ENCODE measurements at regions not wholly inside any gene's neighbourhood (a gene's known extent, or its start where the extent isn't known, plus 50 kb on each side); places are given as distances from the start of the nearest gene placed in this dataset.
A peak's percentile ranks its signal among the peaks of the same experiment; 100 is the strongest.

DNA sequence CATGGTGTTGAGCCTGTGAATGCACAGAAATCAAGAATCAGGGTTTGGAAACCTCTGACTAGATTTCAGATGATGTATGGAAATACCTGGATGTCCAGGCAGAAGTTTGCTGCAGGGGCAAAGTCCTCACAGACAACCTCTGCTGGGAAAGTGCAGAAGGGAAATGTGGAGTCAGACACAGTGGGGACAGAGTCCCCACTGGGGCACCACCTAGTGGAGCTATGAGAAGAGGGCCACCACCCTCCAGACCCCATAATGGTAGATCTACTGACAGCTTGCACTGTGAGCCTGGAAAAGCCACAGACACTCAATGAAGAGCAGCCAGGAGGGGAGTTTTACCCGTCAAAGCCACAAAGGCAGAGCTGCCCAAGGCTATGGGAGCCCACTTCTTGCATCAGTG lies 181.9 kb upstream of the SEMA6A start:
- no peak overlapping the region for H3K9ac ChIP-seq (ENCODE audit: low read depth, low read length)
- H3K4me3 ChIP-seq (ENCODE audit: low read length) = no peak overlapping the region
- H3K4me2 ChIP-seq (ENCODE audit: low read length) = no peak overlapping the region
- H3K36me3 ChIP-seq (ENCODE audit: insufficient read depth, low read length) = no peaks in the 10 kb centered on the region
- no peaks in the 10 kb centered on the region for H3K27me3 ChIP-seq (ENCODE audit: control insufficient read depth, insufficient read depth, low read length)
- no peaks in the 10 kb centered on the region for H3K9me3 ChIP-seq (replicated peaks; ENCODE audit: low read length)
- peaks cover 7% of the 10 kb centered on the region for H3K4me1 ChIP-seq (ENCODE audit: control insufficient read depth, insufficient read depth, low read length)

GRCh38 chr5:116754556-116754955 lies 179.9 kb upstream of the SEMA6A start:
- Histone ChIP-seq H3K4me1 (ENCODE audit: control insufficient read depth, insufficient read depth, low read length) (no peaks in the 10 kb centered on the region), H3K36me3 (ENCODE audit: insufficient read depth, low read length) (no peaks in the 10 kb centered on the region), H3K4me2 (ENCODE audit: low read length) (no peak overlapping the region), H3K27me3 (ENCODE audit: control insufficient read depth, insufficient read depth, low read length) (no peaks in the 10 kb centered on the region), H3K4me3 (ENCODE audit: low read length) (no peak overlapping the region), H3K9me3 (replicated peaks; ENCODE audit: low read length) (no peaks in the 10 kb centered on the region), H3K9ac (ENCODE audit: low read depth, low read length) (no peak overlapping the region)

GRCh38 chr5:116751684-116752083 lies 177.1 kb upstream of the SEMA6A start:
- no peaks in the 10 kb centered on the region for H3K4me1 ChIP-seq (ENCODE audit: control insufficient read depth, insufficient read depth, low read length)
- H3K4me3 ChIP-seq (ENCODE audit: low read length) = no peak overlapping the region

DNA sequence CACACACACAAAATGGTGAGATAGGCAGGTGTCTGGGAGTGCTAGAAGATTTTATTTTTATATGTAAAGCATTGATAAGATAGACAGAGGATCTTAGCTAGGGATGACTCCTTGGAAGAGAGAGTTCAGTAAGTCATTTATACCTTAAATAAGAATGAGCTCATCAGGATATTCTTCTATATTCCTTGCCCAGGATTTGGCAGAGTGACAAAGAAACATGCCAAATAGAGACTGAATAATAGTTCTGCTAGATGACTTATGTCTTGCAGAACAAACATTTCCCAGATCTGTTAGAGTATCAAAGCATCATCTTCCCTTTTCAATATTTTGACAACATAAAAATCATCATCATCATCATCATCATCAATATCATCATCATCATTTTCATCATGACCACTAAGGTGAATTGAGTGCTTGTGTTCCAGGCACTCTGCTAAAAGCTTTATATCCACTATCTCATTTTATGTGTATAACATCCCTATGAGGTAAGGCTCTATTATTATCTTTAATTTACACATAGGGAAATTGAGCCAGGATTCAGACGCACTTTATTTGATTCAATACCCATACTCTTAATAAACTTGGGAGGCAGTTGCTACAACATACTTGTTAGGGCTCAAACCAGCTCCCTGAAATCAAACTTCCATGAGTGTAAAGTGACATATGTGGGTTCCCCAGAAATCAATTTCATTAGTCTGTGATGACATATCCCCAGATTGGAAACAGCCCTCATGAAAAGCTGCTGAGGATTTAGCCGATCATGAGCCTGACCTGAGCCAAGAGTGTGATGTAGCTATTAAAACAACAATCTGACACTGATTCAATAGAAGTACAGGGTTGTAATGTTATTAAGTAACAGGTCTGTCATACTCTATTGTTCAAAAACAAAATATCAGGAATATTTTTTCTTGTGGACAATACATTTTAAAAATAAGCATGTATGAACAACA lies 176.3 kb upstream of the SEMA6A start:
- no peak overlapping the region for H3K4me3 ChIP-seq (ENCODE audit: low read length)
- H3K36me3 ChIP-seq (ENCODE audit: insufficient read depth, low read length) = no peaks in the 10 kb centered on the region
- no peaks in the 10 kb centered on the region for H3K9me3 ChIP-seq (replicated peaks; ENCODE audit: low read length)
- no peak overlapping the region for H3K9ac ChIP-seq (ENCODE audit: low read depth, low read length)
- H3K4me1 ChIP-seq (ENCODE audit: control insufficient read depth, insufficient read depth, low read length) = no peaks in the 10 kb centered on the region
- H3K27me3 ChIP-seq (ENCODE audit: control insufficient read depth, insufficient read depth, low read length) = no peaks in the 10 kb centered on the region
- no peak overlapping the region for H3K4me2 ChIP-seq (ENCODE audit: low read length)

More at GRCh38 chr5:116751684-116752083, 177.1 kb upstream of the SEMA6A start:
- Histone ChIP-seq H3K27me3 (ENCODE audit: control insufficient read depth, insufficient read depth, low read length) (no peaks in the 10 kb centered on the region), H3K9me3 (replicated peaks; ENCODE audit: low read length) (no peaks in the 10 kb centered on the region), H3K9ac (ENCODE audit: low read depth, low read length) (no peak overlapping the region), H3K4me2 (ENCODE audit: low read length) (no peak overlapping the region), H3K36me3 (ENCODE audit: insufficient read depth, low read length) (no peaks in the 10 kb centered on the region)

- H3K4me1 ChIP-seq (ENCODE audit: control insufficient read depth, insufficient read depth, low read length) = no peaks in the 10 kb centered on the region
- no peak overlapping the region for H3K4me3 ChIP-seq (ENCODE audit: low read length)
- no peaks in the 10 kb centered on the region for H3K36me3 ChIP-seq (ENCODE audit: insufficient read depth, low read length)
- no peaks in the 10 kb centered on the region for H3K27me3 ChIP-seq (ENCODE audit: control insufficient read depth, insufficient read depth, low read length)
- no peaks in the 10 kb centered on the region for H3K9me3 ChIP-seq (replicated peaks; ENCODE audit: low read length)
- no peak overlapping the region for H3K4me2 ChIP-seq (ENCODE audit: low read length)
- H3K9ac ChIP-seq (ENCODE audit: low read depth, low read length) = no peak overlapping the region
Measured at GRCh38 chr5:116747881-116748280, 173.3 kb upstream of the SEMA6A start.

DNA sequence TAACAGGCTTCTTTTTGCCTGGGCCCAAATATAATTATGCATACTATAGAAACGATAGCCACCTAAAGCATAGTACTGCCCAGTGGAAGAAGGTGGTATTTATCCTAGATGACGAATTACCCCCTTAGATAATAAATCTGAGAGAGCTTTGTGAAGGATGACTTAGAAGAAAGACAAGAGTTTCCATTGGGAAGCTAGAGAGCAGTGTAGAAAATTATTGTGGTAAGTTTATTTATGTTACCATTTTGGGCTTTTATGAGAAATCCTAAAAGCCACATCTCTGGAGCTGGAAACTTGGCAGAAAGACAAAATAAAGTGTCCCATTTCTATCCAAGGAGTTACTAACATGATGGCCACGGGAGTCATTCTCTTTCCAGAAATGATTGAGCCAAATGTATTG lies 172.0 kb upstream of the SEMA6A start:
- Histone ChIP-seq H3K27me3 (ENCODE audit: control insufficient read depth, insufficient read depth, low read length) (no peaks in the 10 kb centered on the region), H3K4me1 (ENCODE audit: control insufficient read depth, insufficient read depth, low read length) (no peaks in the 10 kb centered on the region), H3K4me3 (ENCODE audit: low read length) (no peak overlapping the region), H3K36me3 (ENCODE audit: insufficient read depth, low read length) (no peaks in the 10 kb centered on the region), H3K9ac (ENCODE audit: low read depth, low read length) (no peak overlapping the region), H3K9me3 (replicated peaks; ENCODE audit: low read length) (no peaks in the 10 kb centered on the region), H3K4me2 (ENCODE audit: low read length) (no peak overlapping the region)

- H3K9ac ChIP-seq (ENCODE audit: low read depth, low read length) = no peak overlapping the region
Measured at GRCh38 chr5:116740771-116741170, 166.1 kb upstream of the SEMA6A start.

GRCh38 chr5:116739571-116739970 lies 164.9 kb upstream of the SEMA6A start:
- H3K9ac ChIP-seq (ENCODE audit: low read depth, low read length) = no peak overlapping the region
- no peaks in the 10 kb centered on the region for H3K27me3 ChIP-seq (ENCODE audit: control insufficient read depth, insufficient read depth, low read length)
- H3K36me3 ChIP-seq (ENCODE audit: insufficient read depth, low read length) = no peaks in the 10 kb centered on the region
- peak overlapping the region; percentile 25 for H3K4me3 ChIP-seq (ENCODE audit: low read length)
- peak overlapping the region; percentile 53 for H3K4me2 ChIP-seq (ENCODE audit: low read length)
- no peaks in the 10 kb centered on the region for H3K9me3 ChIP-seq (replicated peaks; ENCODE audit: low read length)
- H3K4me1 ChIP-seq (ENCODE audit: control insufficient read depth, insufficient read depth, low read length) = no peaks in the 10 kb centered on the region

More at GRCh38 chr5:116740771-116741170, 166.1 kb upstream of the SEMA6A start:
- H3K4me2 ChIP-seq (ENCODE audit: low read length) = no peak overlapping the region
- no peaks in the 10 kb centered on the region for H3K4me1 ChIP-seq (ENCODE audit: control insufficient read depth, insufficient read depth, low read length)
- H3K27me3 ChIP-seq (ENCODE audit: control insufficient read depth, insufficient read depth, low read length) = no peaks in the 10 kb centered on the region
- H3K4me3 ChIP-seq (ENCODE audit: low read length) = no peak overlapping the region
- no peaks in the 10 kb centered on the region for H3K9me3 ChIP-seq (replicated peaks; ENCODE audit: low read length)
- no peaks in the 10 kb centered on the region for H3K36me3 ChIP-seq (ENCODE audit: insufficient read depth, low read length)

- no peaks in the 10 kb centered on the region for H3K27me3 ChIP-seq (ENCODE audit: control insufficient read depth, insufficient read depth, low read length)
- H3K36me3 ChIP-seq (ENCODE audit: insufficient read depth, low read length) = no peaks in the 10 kb centered on the region
- H3K4me1 ChIP-seq (ENCODE audit: control insufficient read depth, insufficient read depth, low read length) = no peaks in the 10 kb centered on the region
- H3K4me2 ChIP-seq (ENCODE audit: low read length) = peak overlapping the region; percentile 53
- no peak overlapping the region for H3K9ac ChIP-seq (ENCODE audit: low read depth, low read length)
- no peak overlapping the region for H3K4me3 ChIP-seq (ENCODE audit: low read length)
- no peaks in the 10 kb centered on the region for H3K9me3 ChIP-seq (replicated peaks; ENCODE audit: low read length)
Measured at GRCh38 chr5:116738615-116739261, 164.1 kb upstream of the SEMA6A start.

DNA sequence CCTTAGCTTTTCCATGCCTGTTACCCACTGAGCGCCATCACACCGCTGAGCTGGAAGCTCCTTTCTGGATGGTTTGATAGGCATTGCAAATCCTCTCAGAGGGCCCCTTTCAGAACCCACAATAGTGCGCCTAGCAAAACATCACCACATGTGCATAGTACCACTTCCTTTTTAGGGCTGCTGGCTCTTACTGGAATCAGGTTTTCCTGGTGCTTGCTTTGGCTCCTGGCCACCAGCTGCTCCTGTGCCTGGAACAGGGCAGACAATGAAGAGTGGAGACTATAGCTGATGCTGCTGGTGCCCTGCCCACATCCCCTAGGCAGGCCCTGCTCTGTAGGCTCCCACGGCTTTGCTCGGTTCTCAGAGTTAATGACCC lies 163.6 kb upstream of the SEMA6A start:
- Histone ChIP-seq H3K4me3 (ENCODE audit: low read length) (no peak overlapping the region), H3K36me3 (ENCODE audit: insufficient read depth, low read length) (no peaks in the 10 kb centered on the region)

DNA sequence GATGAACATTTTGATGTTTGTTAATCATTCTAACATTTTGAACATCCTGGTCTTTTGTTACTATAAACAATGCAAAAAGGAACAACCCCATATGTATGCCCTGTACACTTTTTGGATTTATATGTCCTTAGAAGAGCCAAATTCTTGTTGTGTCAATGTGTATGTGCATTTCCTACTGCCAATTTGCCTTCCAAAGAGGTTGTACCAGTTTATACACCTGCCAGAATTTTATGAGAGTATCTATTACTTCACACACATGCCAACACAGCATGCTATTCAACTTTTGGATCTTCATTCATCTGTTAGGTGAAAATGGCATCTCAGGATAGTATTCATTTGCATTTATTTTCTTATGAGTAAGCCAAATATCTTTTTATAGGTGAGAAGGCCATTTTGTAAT lies 162.0 kb upstream of the SEMA6A start:
- no peaks in the 10 kb centered on the region for H3K4me1 ChIP-seq (ENCODE audit: control insufficient read depth, insufficient read depth, low read length)
- H3K9me3 ChIP-seq (replicated peaks; ENCODE audit: low read length) = no peaks in the 10 kb centered on the region
- H3K27me3 ChIP-seq (ENCODE audit: control insufficient read depth, insufficient read depth, low read length) = no peaks in the 10 kb centered on the region
- no peak overlapping the region for H3K4me3 ChIP-seq (ENCODE audit: low read length)
- no peaks in the 10 kb centered on the region for H3K36me3 ChIP-seq (ENCODE audit: insufficient read depth, low read length)
- H3K9ac ChIP-seq (ENCODE audit: low read depth, low read length) = no peak overlapping the region
- H3K4me2 ChIP-seq (ENCODE audit: low read length) = no peak overlapping the region

More for the DNA sequence above, 163.6 kb upstream of the SEMA6A start:
- Histone ChIP-seq H3K27me3 (ENCODE audit: control insufficient read depth, insufficient read depth, low read length) (no peaks in the 10 kb centered on the region), H3K9me3 (replicated peaks; ENCODE audit: low read length) (no peaks in the 10 kb centered on the region), H3K4me1 (ENCODE audit: control insufficient read depth, insufficient read depth, low read length) (no peaks in the 10 kb centered on the region), H3K9ac (ENCODE audit: low read depth, low read length) (no peak overlapping the region), H3K4me2 (ENCODE audit: low read length) (no peak overlapping the region)

Measured in skeletal muscle satellite cell (primary cell).